ENCODE measurements at regions not wholly inside any gene's neighbourhood (a gene's known extent, or its start where the extent isn't known, plus 50 kb on each side); places are given as distances from the start of the nearest gene placed in this dataset.

GRCh38 chr3:88807491-88808105 is 299.8 kb upstream of the EPHA3 start:
- no peaks in the 10 kb centered on the region for H3K27me3 ChIP-seq (ENCODE audit: control insufficient read depth, insufficient read depth, low read length)
- no peak overlapping the region for H3K9ac ChIP-seq (ENCODE audit: low read length in 3 of 3)
- DNase-seq (peak in 2 of 5 donors; percentile 18 to 22), FAIRE-seq (no peak)
- intact Hi-C loops (cut with DNase I): no loop called here
- TF ChIP-seq CTCF (IDR thresholded peaks at IDR 0.05; ENCODE audit: borderline replicate concordance, extremely low read depth, insufficient read depth): no peak
- H3K27ac ChIP-seq (ENCODE audit: low read depth in 2 of 2, low read length in 2 of 2): no peak overlapping the region
- H3K4me1 ChIP-seq (ENCODE audit: control insufficient read depth in 2 of 3, insufficient read depth in 2 of 3, low read depth in 1 of 3, low read length in 3 of 3): no peaks in the 10 kb centered on the region
- H3K36me3 ChIP-seq (ENCODE audit: control insufficient read depth in 2 of 3, insufficient read depth in 3 of 3, low read length in 3 of 3): no peaks in the 10 kb centered on the region
- H3K4me3 ChIP-seq (ENCODE audit: low read length in 3 of 3): no peak overlapping the region
- H3K9me3 ChIP-seq (ENCODE audit: control insufficient read depth in 2 of 3, insufficient read depth in 1 of 3, low read length in 3 of 3): no peaks in the 10 kb centered on the region

GRCh38 chr3:88809993-88810392 is 297.4 kb upstream of the EPHA3 start:
- no peaks in the 10 kb centered on the region for H3K9me3 ChIP-seq (ENCODE audit: control insufficient read depth in 2 of 3, insufficient read depth in 1 of 3, low read length in 3 of 3)
- no peak for FAIRE-seq
- no peak for DNase-seq
- H3K4me3 ChIP-seq (ENCODE audit: low read length in 3 of 3): no peak overlapping the region
- TF ChIP-seq CTCF (IDR thresholded peaks at IDR 0.05; ENCODE audit: borderline replicate concordance, extremely low read depth, insufficient read depth): no peak
- no peaks in the 10 kb centered on the region for H3K4me1 ChIP-seq (ENCODE audit: control insufficient read depth in 2 of 3, insufficient read depth in 2 of 3, low read depth in 1 of 3, low read length in 3 of 3)
- intact Hi-C loops (cut with DNase I): no loop called here
- H3K36me3 ChIP-seq (ENCODE audit: control insufficient read depth in 2 of 3, insufficient read depth in 3 of 3, low read length in 3 of 3): no peaks in the 10 kb centered on the region
- H3K27ac ChIP-seq (ENCODE audit: low read depth in 2 of 2, low read length in 2 of 2): no peak overlapping the region
- H3K9ac ChIP-seq (ENCODE audit: low read length in 3 of 3): no peak overlapping the region
- no peaks in the 10 kb centered on the region for H3K27me3 ChIP-seq (ENCODE audit: control insufficient read depth, insufficient read depth, low read length)

- Histone ChIP-seq H3K4me3 (ENCODE audit: low read length in 3 of 3) (no peak overlapping the region), H3K9ac (ENCODE audit: low read length in 3 of 3) (no peak overlapping the region), H3K9me3 (ENCODE audit: control insufficient read depth in 2 of 3, insufficient read depth in 1 of 3, low read length in 3 of 3) (no peaks in the 10 kb centered on the region), H3K27ac (ENCODE audit: low read depth in 2 of 2, low read length in 2 of 2) (no peak overlapping the region), H3K36me3 (ENCODE audit: control insufficient read depth in 2 of 3, insufficient read depth in 3 of 3, low read length in 3 of 3) (no peaks in the 10 kb centered on the region), H3K4me1 (ENCODE audit: control insufficient read depth in 2 of 3, insufficient read depth in 2 of 3, low read depth in 1 of 3, low read length in 3 of 3) (no peaks in the 10 kb centered on the region), H3K27me3 (ENCODE audit: control insufficient read depth, insufficient read depth, low read length) (no peaks in the 10 kb centered on the region)
- TF ChIP-seq CTCF (IDR thresholded peaks at IDR 0.05; ENCODE audit: borderline replicate concordance, extremely low read depth, insufficient read depth): no peak
- DNase-seq (no peak), FAIRE-seq (no peak)
- intact Hi-C loops (cut with DNase I): no loop called here
Observed at GRCh38 chr3:88810455-88810854, 297.0 kb upstream of the EPHA3 start.

- Histone ChIP-seq H3K4me1 (ENCODE audit: control insufficient read depth in 2 of 3, insufficient read depth in 2 of 3, low read depth in 1 of 3, low read length in 3 of 3) (no peaks in the 10 kb centered on the region), H3K9ac (ENCODE audit: low read length in 3 of 3) (no peak overlapping the region), H3K36me3 (ENCODE audit: control insufficient read depth in 2 of 3, insufficient read depth in 3 of 3, low read length in 3 of 3) (no peaks in the 10 kb centered on the region), H3K27me3 (ENCODE audit: control insufficient read depth, insufficient read depth, low read length) (no peaks in the 10 kb centered on the region), H3K9me3 (ENCODE audit: control insufficient read depth in 2 of 3, insufficient read depth in 1 of 3, low read length in 3 of 3) (no peaks in the 10 kb centered on the region), H3K4me3 (ENCODE audit: low read length in 3 of 3) (no peak overlapping the region), H3K27ac (ENCODE audit: low read depth in 2 of 2, low read length in 2 of 2) (no peak overlapping the region)
- TF ChIP-seq CTCF (IDR thresholded peaks at IDR 0.05; ENCODE audit: borderline replicate concordance, extremely low read depth, insufficient read depth): no peak
- DNase-seq (no peak), FAIRE-seq (no peak)
- intact Hi-C loops (cut with DNase I): no loop called here
Observed at GRCh38 chr3:88811096-88811495, 296.3 kb upstream of the EPHA3 start.
